Caco-2 (cell line): ENCODE measurements at regions not wholly inside any gene's neighbourhood (a gene's known extent, or its start where the extent isn't known, plus 50 kb on each side); places are given as distances from the start of the nearest gene placed in this dataset.

Source experiments
- BruUV-seq: library from RNA; stranded (reverse); fragments of 400-500 nt; replicated peaks from 2 replicates; lab custom pipeline; 2021; lab: Mats Ljungman, UMichigan
- CTCF ChIA-PET: fragments of 300-600 bp; sonication (Branson Sonifier 250); formaldehyde crosslinking; loops from one replicate; lab custom pipeline; 2022; ENCODE audit warnings: antibody characterized with exemption; lab: Charles Lee
- POLR2A ChIA-PET: fragments of 300-600 bp; sonication (Branson Sonifier 250); formaldehyde crosslinking; loops from one replicate; lab custom pipeline; 2022; ENCODE audit warnings: antibody characterized with exemption; lab: Charles Lee
- DNase-seq, 2 experiments: peaks; one replicate each; pipeline versions ENCODE4 v3.0.0 to v3.0.0-alpha.2; 2020 to 2022
- H3K27me3 ChIP-seq: replicated peaks from 2 replicates; pipeline ENCODE4 v1.6.0; 2011; ENCODE audit warnings: low read length; ENCODE audit not compliant: control insufficient read depth, insufficient read depth
- H3K36me3 ChIP-seq: 2 replicates; pipeline ENCODE4 v1.5.1; 2011; ENCODE audit warnings: low read length; ENCODE audit not compliant: control insufficient read depth, insufficient read depth
- H3K4me1 ChIP-seq: fragments of 250-450 bp; sonication (Bioruptor Pico); 2 replicates; pipeline ENCODE4 v1.5.1; 2020; ENCODE audit warnings: mild to moderate bottlenecking
- H3K4me3 ChIP-seq: 2 replicates; pipeline ENCODE4 v1.5.1; 2011; ENCODE audit warnings: low read depth, mild to moderate bottlenecking, control low read depth, low read length
- H3K9me3 ChIP-seq: fragments of 250-450 bp; sonication (Bioruptor Pico); 2 replicates; pipeline ENCODE4 v1.5.1; 2020; ENCODE audit warnings: mild to moderate bottlenecking, moderate library complexity
- H3K27ac Mint-ChIP-seq: one replicate; pipeline ENCODE4 v1.8.0; 2022; ENCODE audit warnings: mixed read lengths; ENCODE audit not compliant: unreplicated experiment
- H3K27me3 Mint-ChIP-seq: one replicate; pipeline ENCODE4 v1.8.0; 2022; ENCODE audit warnings: mixed read lengths; ENCODE audit not compliant: insufficient read depth, unreplicated experiment
- H3K36me3 Mint-ChIP-seq: one replicate; pipeline ENCODE4 v1.8.0; 2022; ENCODE audit warnings: mild to moderate bottlenecking, mixed read lengths; ENCODE audit not compliant: insufficient read depth, unreplicated experiment
- H3K4me1 Mint-ChIP-seq: one replicate; pipeline ENCODE4 v1.8.0; 2022; ENCODE audit warnings: low read depth, mixed read lengths; ENCODE audit not compliant: unreplicated experiment
- H3K4me3 Mint-ChIP-seq: one replicate; pipeline ENCODE4 v1.8.0; 2022; ENCODE audit warnings: mild to moderate bottlenecking, moderate library complexity, mixed read lengths; ENCODE audit not compliant: unreplicated experiment
- H3K9me3 Mint-ChIP-seq: one replicate; pipeline ENCODE4 v1.8.0; 2022; ENCODE audit warnings: mixed read lengths; ENCODE audit not compliant: unreplicated experiment
- intact Hi-C: fragments of 100-400 bp; cut with micrococcal nuclease; formaldehyde crosslinking; loops from one replicate; pipeline ENCODE4 v1.10.0; 2022; ENCODE audit not compliant: unreplicated experiment
- TF ChIP-seq, protein P1 (sequence below), 2 experiments: fragments of 200-600 bp in 1 of 2; IDR thresholded peaks; 1 replicate in 1 of 2; 2 replicates in 1 of 2; pipeline versions ENCODE4 v1.5.1 to v1.8.0; 2011 to 2022; ENCODE audit warnings: antibody characterized with exemption in 1 of 2, control low read depth in 1 of 2, inconsistent platforms in 1 of 2, low read depth in 1 of 2, low read length in 1 of 2, mild to moderate bottlenecking in 1 of 2, moderate library complexity in 1 of 2; ENCODE audit not compliant: insufficient read depth in 1 of 2, severe bottlenecking in 1 of 2, unreplicated experiment in 1 of 2

DNA sequence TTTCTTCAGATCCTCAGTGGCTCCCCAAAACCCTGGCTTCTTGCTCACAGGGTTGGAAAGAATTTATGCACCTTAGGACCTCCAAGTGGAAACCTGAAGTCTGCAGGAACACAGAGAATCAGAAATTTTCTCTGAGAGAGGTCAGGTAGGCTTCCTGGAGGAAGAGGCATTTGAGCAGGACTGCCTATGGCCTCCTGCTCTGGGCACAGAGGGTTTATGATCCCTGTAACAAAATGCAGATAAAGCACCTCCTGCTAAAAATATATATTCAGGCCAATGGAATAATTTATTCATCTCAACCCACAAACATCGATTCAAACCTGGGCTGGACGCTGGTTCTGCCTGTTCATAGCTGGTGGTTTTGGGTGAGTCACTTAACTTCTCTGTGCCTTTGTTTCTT lies 68.1 kb upstream of the FGF3 start:
- H3K4me3 ChIP-seq, result no peak overlapping the region
- Mint-ChIP-seq H3K4me1 (no peaks in the 10 kb centered on the region), H3K9me3 (no peaks in the 10 kb centered on the region), H3K4me3 (no peak overlapping the region), H3K36me3 (no peaks in the 10 kb centered on the region), H3K27me3 (peaks cover 12% of the 10 kb centered on the region), H3K27ac (no peak overlapping the region)
- ChIA-PET POLR2A (no interaction called here), CTCF (interaction anchor here (0.7 to 0.9 kb wide), 5 partner anchors 24 to 203 kb away, joined by 3 to 8 read pairs (median 3); no protein-coding TSS in a partner anchor)
- DNase-seq, result no peak
- no peaks in the 10 kb centered on the region for H3K36me3 ChIP-seq
- TF ChIP-seq, protein P1, sequence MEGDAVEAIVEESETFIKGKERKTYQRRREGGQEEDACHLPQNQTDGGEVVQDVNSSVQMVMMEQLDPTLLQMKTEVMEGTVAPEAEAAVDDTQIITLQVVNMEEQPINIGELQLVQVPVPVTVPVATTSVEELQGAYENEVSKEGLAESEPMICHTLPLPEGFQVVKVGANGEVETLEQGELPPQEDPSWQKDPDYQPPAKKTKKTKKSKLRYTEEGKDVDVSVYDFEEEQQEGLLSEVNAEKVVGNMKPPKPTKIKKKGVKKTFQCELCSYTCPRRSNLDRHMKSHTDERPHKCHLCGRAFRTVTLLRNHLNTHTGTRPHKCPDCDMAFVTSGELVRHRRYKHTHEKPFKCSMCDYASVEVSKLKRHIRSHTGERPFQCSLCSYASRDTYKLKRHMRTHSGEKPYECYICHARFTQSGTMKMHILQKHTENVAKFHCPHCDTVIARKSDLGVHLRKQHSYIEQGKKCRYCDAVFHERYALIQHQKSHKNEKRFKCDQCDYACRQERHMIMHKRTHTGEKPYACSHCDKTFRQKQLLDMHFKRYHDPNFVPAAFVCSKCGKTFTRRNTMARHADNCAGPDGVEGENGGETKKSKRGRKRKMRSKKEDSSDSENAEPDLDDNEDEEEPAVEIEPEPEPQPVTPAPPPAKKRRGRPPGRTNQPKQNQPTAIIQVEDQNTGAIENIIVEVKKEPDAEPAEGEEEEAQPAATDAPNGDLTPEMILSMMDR (IDR thresholded peaks at IDR 0.05; ENCODE audit: insufficient read depth in 1 of 2, low read depth in 1 of 2, low read length in 1 of 2, severe bottlenecking in 1 of 2, unreplicated experiment in 1 of 2), result no peak
- H3K27me3 ChIP-seq, result no peaks in the 10 kb centered on the region
- peaks cover 12% of the 10 kb centered on the region; the same call in 1 of the 2 replicates for H3K4me1 ChIP-seq
- no peaks in the 10 kb centered on the region for H3K9me3 ChIP-seq
- BruUV-seq, result no TSS peak
- intact Hi-C loops, result no loop called here

DNA sequence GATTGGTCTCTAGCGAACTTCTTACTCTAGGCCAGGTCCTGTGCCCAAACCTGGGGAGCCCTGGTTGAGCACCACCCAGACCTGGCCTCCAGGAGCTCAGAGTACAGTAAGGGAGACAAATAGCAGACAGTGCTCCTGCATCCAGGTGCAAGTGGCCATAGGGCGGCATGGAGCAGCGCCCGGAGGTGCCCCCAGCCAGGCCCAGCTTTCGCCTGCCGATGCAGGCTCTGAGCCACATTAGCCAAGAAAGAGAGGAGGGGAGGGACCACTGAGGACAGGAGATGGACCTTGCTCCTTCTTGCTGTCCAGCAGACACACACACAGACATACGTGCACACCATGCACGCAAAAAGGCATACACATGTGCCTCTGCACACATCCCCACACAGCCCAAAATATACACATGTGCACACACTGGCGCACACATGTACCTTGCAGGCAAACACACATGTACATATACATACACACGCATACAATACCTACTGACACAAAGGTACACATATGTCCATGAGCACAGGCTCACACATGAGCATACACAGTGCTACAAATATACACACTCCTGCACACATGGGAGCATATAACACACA lies 68.7 kb upstream of the FGF3 start:
- BruUV-seq, result no TSS peak
- CTCF ChIA-PET, result interaction anchor here (0.9 to 1.6 kb wide), 7 partner anchors 14 to 204 kb away, joined by 3 to 6 read pairs (median 3); no protein-coding TSS in a partner anchor

DNA sequence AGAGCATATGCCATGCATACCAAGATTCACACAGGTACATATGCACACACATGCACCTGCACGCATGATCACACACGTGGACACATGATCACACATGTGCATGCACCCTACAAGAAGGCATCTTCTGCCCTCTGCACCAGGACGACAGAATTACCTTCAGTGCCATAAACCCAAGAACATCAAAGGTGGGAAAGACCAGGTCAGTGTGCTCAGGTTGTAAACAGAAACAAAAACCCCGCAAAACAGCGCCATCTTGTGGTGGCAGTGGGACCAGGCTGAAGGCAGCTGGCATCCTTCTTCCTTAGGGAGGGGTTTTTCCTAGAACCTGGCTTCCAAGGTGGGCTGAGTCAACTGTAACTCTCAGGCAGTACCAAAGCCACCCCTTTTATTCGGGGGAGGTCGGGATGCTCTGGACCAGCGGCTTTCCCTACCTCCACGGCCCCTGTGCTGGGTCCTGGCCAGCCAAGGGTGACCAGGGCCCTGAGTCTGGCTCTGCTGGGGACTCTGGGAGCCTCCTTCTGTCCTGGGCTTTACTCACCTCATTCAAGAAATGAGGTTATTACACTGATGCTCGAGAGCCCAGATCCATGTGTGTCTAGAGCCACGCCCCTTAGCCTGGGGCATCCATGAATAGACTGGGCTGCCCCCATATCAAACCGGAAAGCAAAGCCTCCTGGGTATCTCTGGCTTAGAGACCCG lies 69.4 kb upstream of the FGF3 start:
- POLR2A ChIA-PET, result no interaction called here
- Histone ChIP-seq H3K27me3 (no peaks in the 10 kb centered on the region), H3K9me3 (no peaks in the 10 kb centered on the region), H3K4me3 (no peak overlapping the region), H3K36me3 (no peaks in the 10 kb centered on the region), H3K4me1 (peaks cover 12% of the 10 kb centered on the region; the same call in 1 of the 2 replicates)
- TF ChIP-seq, protein P1 (IDR thresholded peaks at IDR 0.05; ENCODE audit: insufficient read depth in 1 of 2, low read depth in 1 of 2, low read length in 1 of 2, severe bottlenecking in 1 of 2, unreplicated experiment in 1 of 2), result peak; percentile 98 to 99
- H3K4me3 Mint-ChIP-seq, result no peak overlapping the region
- no TSS peak for BruUV-seq
- no peaks in the 10 kb centered on the region for H3K9me3 Mint-ChIP-seq
- no peaks in the 10 kb centered on the region for H3K36me3 Mint-ChIP-seq
- intact Hi-C loops, result loop anchor here (1.0 kb wide), 2 partner anchors 166 to 202 kb away; no protein-coding TSS in a partner anchor
- CTCF ChIA-PET, result interaction anchor here (0.6 to 1.6 kb wide), 9 partner anchors 15 to 408 kb away, joined by 3 to 6 read pairs (median 3); no protein-coding TSS in a partner anchor
- H3K4me1 Mint-ChIP-seq, result no peaks in the 10 kb centered on the region
- H3K27me3 Mint-ChIP-seq, result peaks cover 12% of the 10 kb centered on the region
- no peak overlapping the region for H3K27ac Mint-ChIP-seq
- DNase-seq, result peak; percentile 89 to 92

More for the DNA sequence above, 68.7 kb upstream of the FGF3 start:
- DNase-seq, result no peak
- no peaks in the 10 kb centered on the region for H3K9me3 Mint-ChIP-seq
- POLR2A ChIA-PET, result no interaction called here
- no peak overlapping the region for H3K4me3 Mint-ChIP-seq
- intact Hi-C loops, result loop anchor here (1.0 kb wide), 2 partner anchors 166 to 202 kb away; no protein-coding TSS in a partner anchor
- H3K27ac Mint-ChIP-seq, result no peak overlapping the region
- TF ChIP-seq, protein P1 (IDR thresholded peaks at IDR 0.05; ENCODE audit: insufficient read depth in 1 of 2, low read depth in 1 of 2, low read length in 1 of 2, severe bottlenecking in 1 of 2, unreplicated experiment in 1 of 2), result no peak
- no peaks in the 10 kb centered on the region for H3K36me3 Mint-ChIP-seq
- no peak overlapping the region for H3K4me3 ChIP-seq
- H3K27me3 Mint-ChIP-seq, result peaks cover 12% of the 10 kb centered on the region
- peaks cover 12% of the 10 kb centered on the region; the same call in 1 of the 2 replicates for H3K4me1 ChIP-seq
- H3K9me3 ChIP-seq, result no peaks in the 10 kb centered on the region
- H3K27me3 ChIP-seq, result no peaks in the 10 kb centered on the region
- H3K36me3 ChIP-seq, result no peaks in the 10 kb centered on the region
- H3K4me1 Mint-ChIP-seq, result no peaks in the 10 kb centered on the region
